HT1080 (cell line): ENCODE measurements at regions not wholly inside any gene's neighbourhood (a gene's known extent, or its start where the extent isn't known, plus 50 kb on each side); places are given as distances from the start of the nearest gene placed in this dataset.

Experiments used
- DNase-seq: peaks from one replicate; pipeline ENCODE4 v3.0.0-alpha.2; 2015; ENCODE audit warnings: low read depth

DNA sequence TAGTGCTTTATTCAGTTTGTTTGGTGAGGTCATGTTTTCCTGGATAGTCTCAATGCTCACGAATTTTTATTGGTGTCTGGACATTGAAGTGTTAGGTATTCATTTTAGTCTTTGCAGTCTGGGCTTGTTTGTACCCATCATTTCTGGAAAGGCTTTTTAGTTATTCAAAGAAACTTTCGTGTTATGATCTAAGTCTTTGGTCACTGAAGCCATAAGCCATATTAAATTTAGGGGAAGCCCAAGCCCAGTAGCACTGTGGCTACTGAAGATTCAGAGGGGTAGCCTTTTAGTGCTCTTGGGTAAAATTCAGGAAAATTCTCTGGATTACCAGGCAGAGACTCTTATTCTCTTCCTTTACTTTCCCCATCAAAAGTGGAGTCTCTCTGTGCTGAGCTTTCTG, 56.2 kb upstream of the PEX5L start:
- DNase-seq, result no peak

DNA sequence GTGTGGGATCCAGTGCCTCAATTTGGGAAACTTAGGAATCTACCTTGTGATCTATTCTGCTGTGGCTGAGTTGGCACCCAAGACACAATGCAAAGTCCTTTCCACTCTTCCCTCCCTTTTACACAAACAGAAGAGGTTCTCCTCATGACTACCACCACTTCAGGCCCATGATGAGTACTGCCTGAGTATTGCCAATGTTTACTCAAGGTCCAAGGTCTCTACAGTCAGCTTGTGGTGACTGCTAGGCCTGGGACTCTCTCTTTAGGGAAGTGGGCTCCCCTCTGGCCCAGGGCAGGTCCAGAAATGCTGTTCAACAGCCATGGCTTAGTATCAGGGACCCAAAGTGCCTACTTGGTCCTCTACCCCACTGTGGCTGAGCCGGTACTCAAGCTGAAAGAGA, 56.8 kb upstream of the PEX5L start:
- peak; percentile 20 for DNase-seq

DNA sequence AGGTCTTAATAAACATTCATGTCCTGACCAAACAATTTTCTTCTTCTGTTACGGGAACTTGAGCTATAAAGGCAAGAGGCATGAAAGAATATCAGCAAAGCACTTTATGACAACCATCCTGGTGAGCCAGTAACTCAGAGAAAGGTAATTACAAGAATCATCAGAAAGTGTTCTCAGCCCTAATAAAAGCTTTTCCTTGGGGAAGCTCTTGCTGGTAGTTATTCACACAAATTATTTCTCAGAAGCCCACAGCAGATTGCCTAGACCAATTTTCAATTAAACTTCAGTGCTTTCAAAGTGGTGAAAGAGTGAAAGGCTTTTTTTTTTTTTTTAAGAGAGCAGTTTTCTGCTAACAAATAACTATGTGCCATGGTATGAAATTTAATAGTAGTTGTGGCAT, 60.9 kb upstream of the PEX5L start:
- no peak for DNase-seq

DNA sequence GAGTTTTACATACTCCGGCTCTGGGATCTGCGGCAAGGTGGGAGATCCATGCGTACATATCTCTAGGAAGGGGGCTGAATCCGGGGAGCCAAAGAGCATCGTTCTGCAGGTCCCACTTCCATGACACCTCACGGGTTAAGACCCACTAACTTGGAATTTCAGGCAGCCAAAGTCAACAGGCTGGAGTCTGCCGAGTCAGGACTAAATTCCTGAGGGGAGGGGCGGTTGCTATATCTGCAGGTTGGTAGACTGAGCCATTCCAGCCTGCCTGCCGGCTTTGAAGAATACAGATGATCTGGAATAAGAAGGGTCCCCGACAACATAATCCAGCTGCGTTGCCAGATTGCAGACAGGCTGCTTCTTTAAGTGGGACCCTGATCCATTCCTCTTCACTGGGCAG, 65.4 kb upstream of the PEX5L start:
- no peak for DNase-seq

DNA sequence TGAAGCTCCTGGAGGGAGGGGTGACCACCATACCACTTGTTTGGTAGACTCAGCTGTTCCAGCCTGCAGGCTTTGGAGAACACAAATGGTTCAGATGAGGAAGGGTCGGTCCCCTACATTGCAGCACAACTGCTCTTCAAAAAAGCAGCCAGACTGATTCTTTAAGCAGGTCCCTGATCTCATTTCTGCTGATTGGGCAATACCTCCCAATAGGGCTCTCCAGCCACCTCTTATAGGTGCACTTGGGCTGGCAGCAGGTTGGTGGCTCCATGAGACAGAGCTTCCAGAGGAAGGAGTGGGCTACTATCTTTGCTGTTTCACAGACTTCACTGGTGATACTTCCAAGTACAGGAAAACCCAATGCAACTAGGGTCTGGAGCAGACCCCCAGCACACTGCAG, 65.9 kb upstream of the PEX5L start:
- DNase-seq, result no peak

DNA sequence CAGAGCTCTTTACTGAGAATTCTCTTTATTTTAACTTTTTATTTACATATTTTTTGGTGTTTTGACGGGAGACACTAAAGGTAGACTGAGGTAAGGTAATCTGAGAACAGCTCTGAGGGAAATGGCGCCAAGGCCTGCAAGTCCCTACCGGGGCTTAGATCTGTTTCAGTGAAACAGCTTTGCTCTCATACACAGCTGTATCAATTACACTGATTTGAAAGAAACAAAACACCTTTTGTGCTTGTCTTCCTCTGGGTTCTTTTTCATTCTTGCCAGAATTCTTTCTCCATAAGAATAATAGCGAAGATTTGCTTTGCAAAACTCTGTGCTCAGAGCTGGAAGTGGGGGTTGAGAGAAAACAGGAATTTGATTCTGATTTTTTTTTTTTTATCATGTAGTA, 79.5 kb upstream of the PEX5L start:
- DNase-seq, result no peak

DNA sequence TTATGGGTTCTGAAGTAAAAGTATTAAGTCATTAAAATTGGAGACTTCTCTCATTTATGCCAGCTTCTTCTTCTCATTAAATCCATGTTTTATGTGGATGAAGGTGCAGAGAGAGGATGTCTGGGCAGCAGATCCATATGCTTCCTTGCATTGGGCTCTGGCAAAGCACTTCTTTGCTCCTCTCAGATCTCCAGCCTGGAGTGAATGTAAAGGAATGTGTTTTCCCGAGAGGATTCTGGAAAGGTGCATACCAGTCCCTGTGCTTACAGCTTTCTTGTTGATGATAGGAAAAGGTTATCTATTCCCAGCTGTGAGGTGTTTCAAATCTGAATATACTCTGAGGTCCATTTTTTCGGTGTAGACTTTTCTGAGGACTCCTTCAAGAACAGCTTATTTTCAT, 79.9 kb upstream of the PEX5L start:
- DNase-seq, result no peak

DNA sequence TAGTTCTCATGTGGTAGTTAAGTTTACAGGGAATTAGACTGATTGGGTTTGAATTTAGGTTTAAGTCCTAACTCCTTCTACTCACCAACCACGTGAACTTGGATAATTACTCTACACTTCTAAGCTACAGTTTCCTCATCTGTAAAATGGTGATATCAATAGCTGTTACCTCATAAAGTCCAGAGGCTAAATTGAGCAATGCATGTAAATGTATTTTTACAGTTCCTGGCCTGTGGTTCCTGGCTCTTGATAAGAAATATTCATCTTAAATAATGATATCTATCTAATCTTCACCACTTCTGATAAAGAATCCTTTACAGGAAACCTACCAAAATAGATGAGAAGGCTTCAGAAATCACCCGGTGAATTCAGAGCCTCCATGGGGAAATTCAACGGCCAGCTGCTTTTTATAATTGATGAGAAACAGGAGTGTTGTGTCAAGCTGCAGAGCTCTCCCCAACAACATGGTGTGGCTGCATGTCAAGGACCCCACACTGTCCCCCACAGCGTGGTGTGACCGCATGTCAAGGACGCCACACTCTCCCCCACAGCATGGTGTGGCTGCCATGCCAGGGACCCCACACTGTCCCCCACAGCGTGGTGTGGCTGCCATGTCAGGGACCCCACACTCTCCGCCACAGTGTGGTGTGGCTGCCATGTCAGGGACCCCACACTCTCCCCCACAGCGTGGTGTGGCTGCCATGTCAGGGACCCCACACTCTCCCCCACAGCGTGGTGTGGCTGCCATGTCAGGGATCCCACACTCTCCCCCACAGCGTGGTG, 80.8 kb upstream of the PEX5L start:
- DNase-seq, result no peak

DNA sequence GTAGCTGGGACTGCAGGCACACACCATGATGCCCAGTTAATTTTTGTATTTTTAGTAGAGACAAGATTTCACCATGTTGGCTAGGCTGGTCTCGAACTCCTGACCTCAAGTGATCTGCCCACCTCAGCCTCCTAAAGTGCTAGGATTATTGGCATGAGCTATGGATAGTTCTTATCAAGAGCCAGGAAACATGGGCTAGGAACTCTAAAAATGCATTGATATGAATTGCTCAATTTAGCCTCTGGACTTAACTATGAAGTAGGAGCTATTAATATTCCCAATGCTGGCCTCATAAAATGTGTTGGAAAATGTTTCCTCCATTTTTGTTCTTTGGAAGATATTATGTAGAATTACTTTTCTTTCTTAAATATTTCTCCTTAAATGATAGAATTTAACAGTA, 82.8 kb upstream of the PEX5L start:
- no peak for DNase-seq

DNA sequence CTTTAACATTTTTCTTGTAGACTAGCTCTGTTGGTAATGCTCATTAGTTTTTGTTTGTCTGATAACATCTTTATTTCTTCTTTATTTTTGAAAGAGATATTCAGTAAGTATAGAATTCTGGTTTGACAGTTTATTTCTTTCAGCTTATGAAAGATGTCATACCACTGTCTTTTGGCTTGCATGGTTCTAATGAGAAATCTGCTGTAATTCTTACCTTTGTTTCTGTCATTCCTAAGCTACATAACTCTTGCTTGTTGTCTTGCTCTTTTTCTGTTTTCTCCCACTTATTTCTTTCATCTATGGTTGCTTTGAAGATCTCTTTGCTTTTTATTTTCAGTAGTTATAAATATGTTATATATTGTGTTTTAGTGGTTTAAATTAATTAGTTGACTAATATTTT, 87.2 kb upstream of the PEX5L start:
- no peak for DNase-seq

DNA sequence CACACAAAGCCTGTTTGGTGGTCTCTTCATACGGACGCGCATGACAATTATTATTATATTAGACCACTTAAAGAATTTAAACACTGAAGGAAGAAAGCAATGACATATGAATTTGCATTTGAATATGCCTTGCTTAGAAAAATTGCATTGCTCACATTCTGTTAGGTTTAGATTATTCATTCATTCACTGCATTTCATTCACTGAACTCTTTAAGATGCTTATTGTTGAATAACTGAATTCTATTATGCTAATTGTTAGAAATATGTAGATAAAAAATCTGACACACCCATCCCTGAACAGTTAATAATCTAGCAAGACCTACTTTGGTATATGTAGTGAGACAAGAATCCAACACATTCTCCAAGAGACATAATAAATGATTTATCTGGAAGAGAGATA, 94.4 kb upstream of the PEX5L start:
- DNase-seq, result no peak

DNA sequence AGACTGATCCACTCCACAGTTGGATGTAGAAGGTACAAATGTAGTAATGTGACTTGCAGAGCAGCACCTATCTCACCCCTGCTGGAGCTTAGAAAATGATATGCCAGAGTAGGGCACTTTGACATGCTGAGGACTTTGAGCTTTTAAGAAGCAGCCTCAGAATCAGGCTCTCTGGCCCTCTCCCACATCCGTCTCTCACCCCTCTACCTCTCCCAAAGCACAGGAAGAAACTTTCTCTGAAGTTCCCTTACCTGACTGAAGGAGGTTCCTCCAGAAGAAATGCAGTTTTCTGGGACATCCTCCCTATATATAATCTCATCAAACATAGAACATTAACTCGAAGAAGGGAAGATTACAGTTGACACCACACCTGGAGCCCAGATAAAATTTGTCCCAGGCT, 98.4 kb upstream of the PEX5L start:
- DNase-seq, result no peak

DNA sequence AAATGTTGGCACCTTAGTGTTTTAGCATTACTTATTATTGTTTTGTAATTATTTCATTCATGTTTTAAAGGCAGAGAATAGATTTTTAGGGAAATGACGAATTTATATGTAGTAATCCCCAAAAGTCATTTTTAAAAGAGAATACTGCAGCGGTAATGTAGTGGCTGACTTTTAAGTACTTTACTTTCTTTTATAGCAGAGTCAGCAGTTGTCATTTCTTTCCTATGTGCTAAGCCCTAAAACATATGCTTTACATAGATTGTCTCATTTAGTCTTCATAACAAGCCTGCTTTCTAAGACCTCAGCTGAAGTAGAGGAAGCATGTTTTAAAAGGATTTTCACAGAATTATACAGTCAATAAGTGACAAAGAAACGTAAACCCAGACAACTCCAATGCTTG, 102.1 kb upstream of the PEX5L start:
- no peak for DNase-seq

DNA sequence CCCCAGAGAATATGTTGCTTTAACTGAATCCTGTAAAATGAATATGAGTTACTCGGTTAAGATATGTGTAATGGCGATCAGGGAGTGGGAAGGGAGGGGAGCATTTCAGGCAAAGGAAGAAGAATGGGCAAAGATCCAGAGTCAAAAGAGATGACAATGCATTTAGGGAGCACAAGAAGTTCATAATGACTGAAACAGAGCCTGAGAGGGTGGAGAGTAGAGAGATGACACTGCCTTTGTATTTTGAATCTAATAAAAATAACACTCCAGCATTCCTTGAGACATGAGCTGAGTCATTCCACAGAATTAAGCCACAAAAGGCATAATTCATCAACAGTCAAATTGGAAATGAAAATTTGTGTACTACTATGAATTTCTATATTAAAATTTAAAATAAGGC, 105.3 kb upstream of the PEX5L start:
- peak; percentile 74 for DNase-seq

DNA sequence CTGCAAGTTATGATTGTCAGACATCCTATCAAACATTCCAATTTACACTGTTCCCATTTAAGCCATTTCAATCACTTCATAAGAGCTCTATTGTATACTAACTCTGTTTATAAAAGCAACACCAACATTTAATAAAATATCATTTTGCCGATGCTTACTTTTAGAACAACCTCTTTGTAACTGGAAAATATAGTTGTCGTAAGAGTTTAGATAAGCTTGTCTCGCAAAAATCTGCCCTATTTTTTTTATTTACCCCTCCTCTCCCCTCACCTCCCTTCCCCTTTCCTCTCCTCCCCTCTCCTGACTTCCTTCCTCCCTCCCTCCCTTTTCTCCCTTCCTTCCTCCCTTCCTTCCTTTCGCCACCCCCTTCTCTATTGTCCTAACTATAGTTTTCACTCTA, 105.7 kb upstream of the PEX5L start:
- no peak for DNase-seq

DNA sequence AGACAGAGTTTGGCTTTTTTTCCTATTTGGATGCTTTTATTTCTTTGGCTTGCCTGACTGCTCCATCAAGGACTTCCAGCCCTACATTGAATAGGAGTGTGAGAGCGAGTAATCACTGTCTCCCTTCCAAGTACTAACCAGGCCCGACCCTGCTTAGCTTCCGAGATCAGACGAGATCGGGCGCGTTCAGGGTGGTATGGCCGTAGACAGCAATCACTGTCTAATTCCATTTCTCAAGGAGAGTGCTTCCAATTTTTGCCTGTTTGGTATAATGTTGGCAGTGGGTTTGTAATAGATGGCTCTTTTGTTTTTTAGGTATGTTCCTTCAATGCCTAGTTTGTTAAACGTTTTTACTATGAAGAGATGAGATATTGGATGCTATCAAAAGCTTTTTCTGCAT, 125.0 kb upstream of the PEX5L start:
- DNase-seq, result no peak

DNA sequence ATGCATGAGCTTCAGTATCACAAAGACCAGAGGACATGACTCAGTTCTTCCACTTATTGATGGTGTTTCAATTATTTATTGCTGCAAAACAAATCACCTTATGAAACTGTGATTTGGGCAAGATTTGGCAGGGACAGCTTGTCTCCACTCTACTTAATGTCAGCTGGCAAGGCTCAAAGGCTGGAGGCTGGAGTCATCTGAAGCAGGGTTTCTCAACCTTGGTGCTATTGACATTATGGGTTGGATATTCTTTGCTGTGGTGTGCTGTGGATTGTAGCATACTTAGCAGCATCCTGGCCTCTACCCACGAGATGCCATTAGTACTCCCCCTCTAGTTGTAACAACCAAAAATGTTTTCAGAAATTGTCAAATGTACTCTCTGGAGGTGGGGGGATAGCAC, 138.8 kb upstream of the PEX5L start:
- DNase-seq, result no peak

DNA sequence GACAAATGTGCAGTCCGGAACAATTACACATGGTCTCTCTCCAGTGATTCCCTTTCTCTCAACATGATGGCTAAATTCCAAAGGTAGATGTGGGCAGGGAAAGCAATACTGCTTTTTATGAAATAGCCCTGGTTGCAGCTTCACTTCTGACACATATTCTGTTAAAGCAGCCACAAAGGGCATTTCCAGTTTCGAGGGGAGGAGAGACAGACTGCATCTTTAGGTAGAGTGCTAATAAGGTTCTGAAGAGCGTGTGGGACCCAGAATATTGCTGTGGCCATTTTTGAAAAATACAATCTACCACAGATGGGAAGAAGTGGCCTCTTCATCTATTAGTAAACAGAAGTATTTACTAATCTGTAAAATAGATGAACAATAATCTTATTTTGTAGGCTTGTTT, 139.3 kb upstream of the PEX5L start:
- DNase-seq, result no peak

DNA sequence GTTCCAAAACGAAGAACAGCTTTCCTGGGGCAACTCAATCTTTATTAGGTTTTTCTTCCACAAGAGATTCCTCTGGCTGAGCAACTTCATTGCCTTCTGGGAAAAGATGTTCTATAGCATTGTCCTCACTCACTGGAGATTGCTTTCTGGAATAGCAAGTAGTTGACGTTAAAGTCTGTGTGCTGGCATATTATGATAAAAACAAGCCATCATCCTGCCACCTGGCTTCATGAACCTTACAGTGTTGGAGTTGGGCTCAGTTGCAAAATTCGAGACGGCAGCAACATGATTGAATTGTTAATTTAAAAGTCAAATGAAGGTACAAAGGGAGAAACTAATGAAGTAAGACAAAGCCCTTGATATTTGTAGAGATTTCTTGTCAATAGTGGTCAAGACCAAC, 140.5 kb upstream of the PEX5L start:
- DNase-seq, result no peak

DNA sequence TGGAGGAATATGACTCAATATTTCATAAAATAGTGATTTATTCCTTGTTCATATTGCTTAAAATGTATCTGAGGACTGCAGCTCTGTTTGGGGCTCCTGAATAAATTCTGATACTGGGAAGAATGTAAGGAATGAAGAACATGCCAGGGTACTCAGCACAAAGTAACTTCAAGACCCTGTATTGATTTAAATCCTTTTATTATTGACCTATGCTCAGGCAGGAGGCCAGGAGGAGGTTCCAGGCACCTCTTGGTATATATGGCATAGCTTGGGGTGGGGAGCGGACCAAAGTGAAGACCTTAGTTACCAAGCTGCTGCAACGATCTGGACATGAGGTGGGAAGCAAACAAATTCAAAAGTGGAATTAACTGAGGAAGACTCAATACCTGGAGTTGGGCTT, 142.8 kb upstream of the PEX5L start:
- DNase-seq, result no peak

DNA sequence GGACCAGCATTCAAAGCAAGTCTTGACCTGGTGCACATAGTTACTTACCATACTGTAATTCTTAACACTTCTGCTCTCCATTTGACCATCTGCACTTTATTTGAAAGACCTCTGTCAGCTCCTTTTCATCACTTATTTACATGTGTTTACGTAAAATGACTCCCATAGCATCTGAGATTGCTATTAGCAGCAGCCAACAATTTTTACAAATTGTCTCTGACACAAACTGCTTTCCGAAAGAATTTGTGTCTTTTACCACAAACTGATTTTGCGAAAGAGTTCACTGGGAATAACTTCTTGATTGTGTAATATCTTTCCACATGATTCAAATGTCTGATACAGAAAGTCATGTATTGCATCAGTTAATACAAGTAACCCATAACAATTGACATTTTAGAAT, 144.1 kb upstream of the PEX5L start:
- no peak for DNase-seq

DNA sequence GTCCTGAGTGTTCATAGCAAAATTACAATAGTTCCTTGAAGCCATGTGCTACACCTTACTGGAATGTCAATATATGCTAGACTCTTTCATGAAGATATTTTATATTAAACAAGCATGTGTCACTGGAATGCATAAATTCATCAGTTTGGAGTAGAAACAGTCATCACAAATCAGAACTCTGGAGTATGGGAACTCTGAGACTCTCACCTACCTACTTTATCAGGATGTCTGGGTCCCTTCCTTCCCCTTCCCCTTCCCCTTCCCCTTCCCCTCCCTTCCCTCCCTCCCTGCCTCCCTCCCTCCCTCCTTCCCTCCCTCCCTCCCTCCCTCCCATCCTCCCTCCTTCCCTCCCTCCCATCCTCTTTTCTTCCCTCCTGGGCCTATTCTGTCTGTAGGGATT, 144.7 kb upstream of the PEX5L start:
- DNase-seq, result no peak

DNA sequence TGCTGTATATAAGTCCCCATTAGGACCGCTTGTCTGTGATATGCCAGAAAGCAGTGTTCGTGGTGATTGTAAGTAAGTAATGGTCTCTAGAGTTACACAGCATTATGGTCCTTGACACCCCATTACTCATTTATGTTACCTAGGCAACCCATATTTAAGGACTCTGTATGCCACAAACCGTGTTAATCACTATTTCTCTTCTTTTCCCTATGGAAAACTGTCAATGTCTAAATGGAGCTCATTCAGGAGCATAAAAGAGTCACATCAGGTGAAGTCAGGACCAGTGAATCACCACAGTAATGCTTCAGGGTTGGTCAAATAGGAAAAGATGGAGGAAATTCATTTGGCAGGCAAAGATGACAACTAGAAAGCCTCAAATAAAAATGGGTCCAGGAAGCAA, 146.6 kb upstream of the PEX5L start:
- DNase-seq, result no peak

DNA sequence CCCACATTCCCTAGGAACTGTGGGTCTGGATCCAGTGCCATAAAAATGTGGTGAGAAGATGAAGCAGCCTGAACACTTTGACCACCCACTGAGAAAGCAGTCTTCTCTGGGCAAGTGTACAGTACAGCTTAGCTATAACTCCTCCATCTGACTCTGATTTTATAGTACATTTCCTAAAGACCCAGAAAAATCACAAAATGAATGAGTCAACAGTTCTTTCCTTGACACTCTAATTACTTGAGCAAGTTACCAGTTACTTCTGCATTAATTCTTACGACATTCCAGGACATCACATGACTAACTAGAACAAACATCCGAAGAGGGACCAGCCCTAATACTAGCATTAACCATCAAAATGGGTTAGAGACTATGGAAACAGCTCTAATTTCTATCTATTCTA, 148.1 kb upstream of the PEX5L start:
- DNase-seq, result no peak
